ENCODE measurements at regions not wholly inside any gene's neighbourhood (a gene's known extent, or its start where the extent isn't known, plus 50 kb on each side); places are given as distances from the start of the nearest gene placed in this dataset.
A peak's percentile ranks its signal among the peaks of the same experiment; 100 is the strongest.
"Not testable (repeated sequence)": the region's sequence is repeated elsewhere in the genome, so short reads cannot be mapped to it uniquely, and the experiment has no call there.

- no peak for ATAC-seq
- peak in 1 of 2 donors; percentile 17 for DNase-seq
- WGBS, 3 donors: 67 to 73% (median 73%) methylated on average over 8 of the region's 8 CpGs
- TF ChIP-seq CTCF (IDR thresholded peaks at IDR 0.05): no peak
- peaks cover 0 to under 1% (median 0%) of the 10 kb centered on the region in 3 donors for H3K27me3 ChIP-seq (ENCODE audit: insufficient read depth in 3 of 3, low read length in 2 of 3)
- H3K4me3 ChIP-seq: no peak overlapping the region
- H3K27ac ChIP-seq: no peak overlapping the region
- no peaks in the 10 kb centered on the region for H3K36me3 ChIP-seq (ENCODE audit: insufficient read depth in 1 of 2, low read depth in 1 of 2)
- intact Hi-C loops (cut with DNase I): no loop called here
- H3K4me1 ChIP-seq: no peaks in the 10 kb centered on the region
- no peaks in the 10 kb centered on the region for H3K9me3 ChIP-seq
Observed at GRCh38 chr20:47963022-47963421, 177.7 kb upstream of the SULF2 start.

- intact Hi-C loops (cut with DNase I): no loop called here
- ATAC-seq: no peak
- TF ChIP-seq CTCF (IDR thresholded peaks at IDR 0.05): no peak
- H3K27ac ChIP-seq: no peak overlapping the region
- no peak overlapping the region for H3K4me3 ChIP-seq
- DNase-seq: peak in 1 of 2 donors; percentile 32
- H3K36me3 ChIP-seq (ENCODE audit: insufficient read depth in 1 of 2, low read depth in 1 of 2): no peaks in the 10 kb centered on the region
- H3K4me1 ChIP-seq: no peaks in the 10 kb centered on the region
- no peaks in the 10 kb centered on the region for H3K9me3 ChIP-seq
- H3K27me3 ChIP-seq (ENCODE audit: insufficient read depth in 3 of 3, low read length in 2 of 3): peaks cover 0 to 6% (median 0%) of the 10 kb centered on the region in 3 donors
- 86 to 90% (median 90%) methylated on average over 7 of the region's 7 CpGs for WGBS, 3 donors
Observed at GRCh38 chr20:47962286-47962963, 177.1 kb upstream of the SULF2 start.

GRCh38 chr20:47960769-47961541 lies 175.7 kb upstream of the SULF2 start:
- intact Hi-C loops (cut with DNase I): no loop called here
- DNase-seq (peak in 1 of 2 donors; percentile 18), ATAC-seq (no peak)
- Histone ChIP-seq H3K27me3 (ENCODE audit: insufficient read depth in 3 of 3, low read length in 2 of 3) (peaks cover 0 to 11% (median 0%) of the 10 kb centered on the region in 3 donors), H3K36me3 (ENCODE audit: insufficient read depth in 1 of 2, low read depth in 1 of 2) (no peaks in the 10 kb centered on the region), H3K27ac (no peak overlapping the region), H3K4me3 (no peak overlapping the region), H3K9me3 (no peaks in the 10 kb centered on the region), H3K4me1 (no peaks in the 10 kb centered on the region)
- WGBS, 3 donors: 75 to 89% (median 80%) methylated on average over 7 of the region's 7 CpGs
- no peak for TF ChIP-seq CTCF (IDR thresholded peaks at IDR 0.05)

- H3K4me1 ChIP-seq: no peaks in the 10 kb centered on the region
- peaks cover 0 to 11% (median 0%) of the 10 kb centered on the region in 3 donors for H3K27me3 ChIP-seq (ENCODE audit: insufficient read depth in 3 of 3, low read length in 2 of 3)
- no peaks in the 10 kb centered on the region for H3K9me3 ChIP-seq
- H3K4me3 ChIP-seq: no peak overlapping the region
- H3K27ac ChIP-seq: no peak overlapping the region
- ATAC-seq (no peak), DNase-seq (peak in 1 of 2 donors; percentile 12)
- no peak for TF ChIP-seq CTCF (IDR thresholded peaks at IDR 0.05)
- 91 to 97% (median 95%) methylated on average over 8 of the region's 8 CpGs for WGBS, 3 donors
- intact Hi-C loops (cut with DNase I): no loop called here
- H3K36me3 ChIP-seq (ENCODE audit: insufficient read depth in 1 of 2, low read depth in 1 of 2): no peaks in the 10 kb centered on the region
Observed at GRCh38 chr20:47960277-47960676, 175.0 kb upstream of the SULF2 start.

- H3K27ac ChIP-seq; H3K4me1 ChIP-seq; H3K9me3 ChIP-seq; H3K4me3 ChIP-seq; intact Hi-C loops (cut with DNase I); ATAC-seq; H3K36me3 ChIP-seq (ENCODE audit: insufficient read depth in 1 of 2, low read depth in 1 of 2): not testable (repeated sequence)
- peak in 1 of 2 donors; percentile 38 for DNase-seq
- peaks cover 0 to 11% (median 0%) of the 10 kb centered on the region in 3 donors for H3K27me3 ChIP-seq (ENCODE audit: insufficient read depth in 3 of 3, low read length in 2 of 3)
- WGBS, 3 donors: 24 to 28% (median 25%) methylated on average over 16 of the region's 16 CpGs
Observed at GRCh38 chr20:47957989-47958801, 172.9 kb upstream of the SULF2 start.
